ENCODE measurements at regions not wholly inside any gene's neighbourhood (a gene's known extent, or its start where the extent isn't known, plus 50 kb on each side); places are given as distances from the start of the nearest gene placed in this dataset.

DNA sequence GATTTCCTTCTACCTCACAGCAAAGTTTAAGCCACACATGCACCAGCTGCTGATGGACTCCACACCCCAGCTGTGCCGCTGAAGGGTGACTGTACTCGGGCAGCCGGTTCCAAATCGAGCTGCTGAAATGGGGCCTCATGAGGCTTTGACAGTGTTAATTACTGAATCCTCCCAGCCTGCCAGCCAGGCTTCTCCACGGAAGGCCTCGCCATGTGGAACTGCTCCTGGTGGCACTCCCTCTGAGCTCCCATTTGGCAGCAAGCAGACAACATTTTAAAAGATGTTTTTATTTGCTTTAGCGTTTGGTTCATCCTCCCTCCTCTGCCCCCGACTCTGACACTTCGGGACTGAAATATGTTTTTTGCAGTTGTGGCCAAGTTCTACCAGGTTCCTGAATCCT, 479.4 kb upstream of the MPDZ start:
- Histone ChIP-seq H3K18ac (ENCODE audit: low read length) (no peak overlapping the region), H3K79me1 (ENCODE audit: low read length) (no peaks in the 10 kb centered on the region), H2BK5ac (ENCODE audit: low read depth, low read length, poor library complexity) (no peak overlapping the region), H3K9ac (ENCODE audit: low read length) (no peak overlapping the region), H3K4me3 (ENCODE audit: low read depth, low read length) (no peak overlapping the region), H2BK120ac (ENCODE audit: insufficient read depth, low read length, poor library complexity) (no peak overlapping the region), H3K14ac (ENCODE audit: low read length) (no peak overlapping the region), H2AK5ac (ENCODE audit: low read length) (no peak overlapping the region), H4K8ac (ENCODE audit: low read depth, low read length) (no peak overlapping the region), H3K23ac (ENCODE audit: low read length) (no peak overlapping the region), H4K12ac (ENCODE audit: low read depth, low read length) (no peak overlapping the region), H3K4ac (ENCODE audit: low read depth, low read length) (no peak overlapping the region), H4K91ac (ENCODE audit: low read depth, low read length) (no peak overlapping the region), H3K27ac (ENCODE audit: low read depth, low read length) (no peak overlapping the region), H3K36me3 (ENCODE audit: control insufficient read depth in 1 of 2, insufficient read depth in 2 of 2, low read length in 2 of 2) (no peaks in the 10 kb centered on the region), H3K9me3 (ENCODE audit: insufficient read depth, low read depth, low read length) (no peaks in the 10 kb centered on the region), H3K79me2 (ENCODE audit: control insufficient read depth, insufficient read depth, low read length, poor library complexity) (no peaks in the 10 kb centered on the region), H2BK12ac (ENCODE audit: low read length) (no peak overlapping the region), H3K4me1 (ENCODE audit: control insufficient read depth in 1 of 2, insufficient read depth in 2 of 2, low read length in 2 of 2) (no peaks in the 10 kb centered on the region), H3K4me2 (ENCODE audit: low read length) (no peak overlapping the region), H2AFZ (ENCODE audit: insufficient read depth, low read length, poor library complexity) (no peak overlapping the region), H3K27me3 (ENCODE audit: insufficient read depth, low read length) (no peaks in the 10 kb centered on the region)
- WGBS (ENCODE audit: extremely low coverage, insufficient coverage, insufficient read length) = no CpG with 5 or more reads among the region's 9 CpGs
- DNase-seq = no peak

DNA sequence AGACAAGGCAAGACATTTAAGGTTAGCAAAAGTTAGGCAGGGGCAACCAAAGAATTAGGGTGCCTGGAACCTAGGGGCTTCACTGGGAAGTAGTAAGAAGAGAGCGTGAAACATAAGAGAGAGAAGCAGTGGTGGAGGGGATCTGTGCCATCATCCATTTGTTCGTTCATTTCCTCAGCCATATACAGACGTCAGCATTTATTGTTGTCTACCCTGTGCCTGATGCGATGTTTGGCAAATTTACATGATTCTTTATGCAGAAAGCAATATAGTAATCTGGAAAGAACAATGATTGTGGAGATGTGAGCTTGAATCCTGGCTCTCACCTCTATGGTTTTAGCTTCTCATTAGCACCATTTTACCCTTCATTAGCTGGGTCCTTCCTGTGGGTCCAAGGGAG, 477.5 kb upstream of the MPDZ start:
- H3K4me1 ChIP-seq (ENCODE audit: control insufficient read depth in 1 of 2, insufficient read depth in 2 of 2, low read length in 2 of 2) = no peaks in the 10 kb centered on the region
- H3K9ac ChIP-seq (ENCODE audit: low read length) = no peak overlapping the region
- H3K27ac ChIP-seq (ENCODE audit: low read depth, low read length) = no peak overlapping the region
- no peak overlapping the region for H4K91ac ChIP-seq (ENCODE audit: low read depth, low read length)
- no peak overlapping the region for H4K8ac ChIP-seq (ENCODE audit: low read depth, low read length)
- H2AFZ ChIP-seq (ENCODE audit: insufficient read depth, low read length, poor library complexity) = no peak overlapping the region
- H3K27me3 ChIP-seq (ENCODE audit: insufficient read depth, low read length) = no peaks in the 10 kb centered on the region
- H2BK12ac ChIP-seq (ENCODE audit: low read length) = no peak overlapping the region
- no peaks in the 10 kb centered on the region for H3K36me3 ChIP-seq (ENCODE audit: control insufficient read depth in 1 of 2, insufficient read depth in 2 of 2, low read length in 2 of 2)
- H3K79me1 ChIP-seq (ENCODE audit: low read length) = no peaks in the 10 kb centered on the region
- H3K23ac ChIP-seq (ENCODE audit: low read length) = no peak overlapping the region
- no peak overlapping the region for H2AK5ac ChIP-seq (ENCODE audit: low read length)
- H3K14ac ChIP-seq (ENCODE audit: low read length) = no peak overlapping the region
- no peak overlapping the region for H3K4me3 ChIP-seq (ENCODE audit: low read depth, low read length)
- no peak overlapping the region for H3K4ac ChIP-seq (ENCODE audit: low read depth, low read length)
- no peak overlapping the region for H3K4me2 ChIP-seq (ENCODE audit: low read length)
- no peak overlapping the region for H2BK120ac ChIP-seq (ENCODE audit: insufficient read depth, low read length, poor library complexity)
- no peak for DNase-seq
- H4K12ac ChIP-seq (ENCODE audit: low read depth, low read length) = no peak overlapping the region
- no peak overlapping the region for H2BK5ac ChIP-seq (ENCODE audit: low read depth, low read length, poor library complexity)
- no CpG with 5 or more reads among the region's 4 CpGs for WGBS (ENCODE audit: extremely low coverage, insufficient coverage, insufficient read length)
- H3K9me3 ChIP-seq (ENCODE audit: insufficient read depth, low read depth, low read length) = no peaks in the 10 kb centered on the region
- no peak overlapping the region for H3K18ac ChIP-seq (ENCODE audit: low read length)
- no peaks in the 10 kb centered on the region for H3K79me2 ChIP-seq (ENCODE audit: control insufficient read depth, insufficient read depth, low read length, poor library complexity)

- no peak overlapping the region for H2BK120ac ChIP-seq (ENCODE audit: insufficient read depth, low read length, poor library complexity)
- no peak overlapping the region for H3K23ac ChIP-seq (ENCODE audit: low read length)
- no peak overlapping the region for H3K18ac ChIP-seq (ENCODE audit: low read length)
- no peak for DNase-seq
- no peak overlapping the region for H3K4me3 ChIP-seq (ENCODE audit: low read depth, low read length)
- H3K27me3 ChIP-seq (ENCODE audit: insufficient read depth, low read length) = no peaks in the 10 kb centered on the region
- no peak overlapping the region for H2BK5ac ChIP-seq (ENCODE audit: low read depth, low read length, poor library complexity)
- H3K79me2 ChIP-seq (ENCODE audit: control insufficient read depth, insufficient read depth, low read length, poor library complexity) = no peaks in the 10 kb centered on the region
- H3K27ac ChIP-seq (ENCODE audit: low read depth, low read length) = no peak overlapping the region
- no peaks in the 10 kb centered on the region for H3K9me3 ChIP-seq (ENCODE audit: insufficient read depth, low read depth, low read length)
- no peak overlapping the region for H4K12ac ChIP-seq (ENCODE audit: low read depth, low read length)
- H3K9ac ChIP-seq (ENCODE audit: low read length) = no peak overlapping the region
- no peaks in the 10 kb centered on the region for H3K79me1 ChIP-seq (ENCODE audit: low read length)
- no peak overlapping the region for H2AK5ac ChIP-seq (ENCODE audit: low read length)
- no peaks in the 10 kb centered on the region for H3K36me3 ChIP-seq (ENCODE audit: control insufficient read depth in 1 of 2, insufficient read depth in 2 of 2, low read length in 2 of 2)
- H3K4me1 ChIP-seq (ENCODE audit: control insufficient read depth in 1 of 2, insufficient read depth in 2 of 2, low read length in 2 of 2) = no peaks in the 10 kb centered on the region
- no peak overlapping the region for H4K91ac ChIP-seq (ENCODE audit: low read depth, low read length)
- no CpG with 5 or more reads among the region's 1 CpG for WGBS (ENCODE audit: extremely low coverage, insufficient coverage, insufficient read length)
- no peak overlapping the region for H3K4ac ChIP-seq (ENCODE audit: low read depth, low read length)
- H3K4me2 ChIP-seq (ENCODE audit: low read length) = no peak overlapping the region
- H2AFZ ChIP-seq (ENCODE audit: insufficient read depth, low read length, poor library complexity) = no peak overlapping the region
- H2BK12ac ChIP-seq (ENCODE audit: low read length) = no peak overlapping the region
- H4K8ac ChIP-seq (ENCODE audit: low read depth, low read length) = no peak overlapping the region
- H3K14ac ChIP-seq (ENCODE audit: low read length) = no peak overlapping the region
These were observed 476.1 kb upstream of the MPDZ start for GRCh38 chr9:13755551-13755950.

GRCh38 chr9:13750639-13751038, 471.1 kb upstream of the MPDZ start:
- WGBS (ENCODE audit: extremely low coverage, insufficient coverage, insufficient read length) = no CpG with 5 or more reads among the region's 3 CpGs
- Histone ChIP-seq H3K4me3 (ENCODE audit: low read depth, low read length) (no peak overlapping the region), H2AFZ (ENCODE audit: insufficient read depth, low read length, poor library complexity) (no peak overlapping the region), H2BK12ac (ENCODE audit: low read length) (no peak overlapping the region), H3K14ac (ENCODE audit: low read length) (no peak overlapping the region), H3K18ac (ENCODE audit: low read length) (no peak overlapping the region), H3K9ac (ENCODE audit: low read length) (no peak overlapping the region), H4K8ac (ENCODE audit: low read depth, low read length) (no peak overlapping the region), H3K23ac (ENCODE audit: low read length) (no peak overlapping the region), H2BK5ac (ENCODE audit: low read depth, low read length, poor library complexity) (no peak overlapping the region), H3K4me1 (ENCODE audit: control insufficient read depth in 1 of 2, insufficient read depth in 2 of 2, low read length in 2 of 2) (no peaks in the 10 kb centered on the region), H4K91ac (ENCODE audit: low read depth, low read length) (no peak overlapping the region), H3K4me2 (ENCODE audit: low read length) (no peak overlapping the region), H2BK120ac (ENCODE audit: insufficient read depth, low read length, poor library complexity) (no peak overlapping the region), H4K12ac (ENCODE audit: low read depth, low read length) (no peak overlapping the region), H3K27ac (ENCODE audit: low read depth, low read length) (no peak overlapping the region), H3K79me2 (ENCODE audit: control insufficient read depth, insufficient read depth, low read length, poor library complexity) (no peaks in the 10 kb centered on the region), H3K9me3 (ENCODE audit: insufficient read depth, low read depth, low read length) (no peaks in the 10 kb centered on the region), H3K27me3 (ENCODE audit: insufficient read depth, low read length) (no peaks in the 10 kb centered on the region), H3K36me3 (ENCODE audit: control insufficient read depth in 1 of 2, insufficient read depth in 2 of 2, low read length in 2 of 2) (no peaks in the 10 kb centered on the region), H3K4ac (ENCODE audit: low read depth, low read length) (no peak overlapping the region), H3K79me1 (ENCODE audit: low read length) (no peaks in the 10 kb centered on the region), H2AK5ac (ENCODE audit: low read length) (no peak overlapping the region)
- DNase-seq = no peak
